KG1 (cell line): ENCODE measurements at regions not wholly inside any gene's neighbourhood (a gene's known extent, or its start where the extent isn't known, plus 50 kb on each side); places are given as distances from the start of the nearest gene placed in this dataset.

Experiments used
- DNase-seq: peaks from one replicate; lab custom pipeline; 2025; lab: John Stamatoyannopoulos, UW

DNA sequence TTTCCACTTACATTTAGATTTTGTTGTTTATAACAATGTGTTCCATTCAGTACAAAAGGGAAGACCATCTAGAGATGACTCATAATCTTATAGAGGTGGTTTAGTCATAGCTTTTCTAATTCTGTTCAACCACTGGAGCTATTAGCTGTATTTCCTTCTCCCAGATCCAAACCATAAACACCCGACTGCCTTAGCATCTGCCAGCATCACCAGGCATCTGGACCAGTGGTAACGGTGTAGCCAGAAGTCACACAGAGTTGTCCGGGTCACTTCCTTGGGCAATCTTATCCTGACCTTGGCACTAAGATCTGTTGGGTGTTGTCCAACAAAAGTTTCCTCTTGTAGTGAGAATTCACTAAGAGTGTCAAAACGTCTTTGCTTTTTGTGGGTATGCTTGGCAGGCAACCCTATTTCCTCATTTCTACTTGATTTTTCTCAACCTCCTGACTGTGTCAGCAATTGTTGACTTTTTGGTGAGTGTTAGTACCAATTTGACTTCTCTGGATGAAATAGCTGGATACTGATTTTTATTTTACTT lies 372.1 kb upstream of the B3GALT2 start:
- peak; percentile 26 for DNase-seq

DNA sequence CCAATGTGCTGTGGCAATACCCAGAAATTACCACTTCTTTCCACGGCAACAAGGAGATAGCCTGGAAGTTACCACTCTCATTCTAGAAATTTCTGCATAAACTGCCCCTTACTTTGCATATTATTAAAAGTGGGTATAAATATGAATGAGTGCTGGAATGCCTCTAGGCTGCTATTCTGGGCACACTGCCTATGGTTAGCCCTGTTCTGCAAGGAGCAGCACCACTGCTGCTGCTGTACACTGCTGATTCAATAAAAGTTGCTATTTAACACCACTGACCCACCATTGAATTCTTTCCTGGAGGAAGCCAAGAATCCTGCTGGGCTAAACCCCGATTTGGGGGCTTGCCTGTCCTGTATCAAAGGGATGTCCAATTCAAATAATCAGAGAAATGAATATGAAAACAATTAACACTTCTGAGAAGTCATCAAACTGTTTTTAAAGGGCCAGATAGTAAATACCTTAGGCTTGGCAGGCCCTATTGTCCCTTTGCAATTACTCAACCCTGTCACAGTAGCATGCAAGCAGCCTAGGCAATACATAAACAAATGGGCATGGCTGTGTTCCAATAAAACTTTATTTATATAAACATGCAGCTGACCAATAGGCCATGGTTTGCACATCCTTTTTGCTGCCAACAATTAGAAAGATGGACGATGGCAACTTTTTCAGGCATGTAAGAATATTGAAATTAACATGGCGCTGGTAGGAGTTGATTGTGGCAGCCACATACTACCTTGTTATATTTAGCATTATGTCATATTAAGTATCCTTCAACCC lies 369.4 kb upstream of the B3GALT2 start:
- DNase-seq: no peak

DNA sequence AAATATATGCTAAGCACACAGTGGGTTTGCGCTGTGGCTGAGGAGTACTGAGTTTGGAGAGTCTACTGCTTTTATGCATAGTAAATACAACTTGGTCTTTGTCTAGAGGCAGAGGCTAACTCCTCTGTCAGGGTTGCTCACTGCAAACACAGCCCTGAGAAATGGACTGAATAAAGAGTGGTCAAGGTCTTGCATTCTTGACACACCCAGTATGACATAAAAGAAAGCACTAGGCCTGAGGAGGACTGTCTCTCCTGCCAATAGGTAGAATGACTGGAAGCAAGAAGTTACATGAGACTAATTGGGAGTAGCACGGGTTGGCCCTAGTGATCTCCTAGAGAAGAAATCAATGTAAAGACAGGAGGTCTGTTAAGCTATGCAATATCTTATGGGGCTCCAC lies 367.2 kb upstream of the B3GALT2 start:
- DNase-seq: no peak

DNA sequence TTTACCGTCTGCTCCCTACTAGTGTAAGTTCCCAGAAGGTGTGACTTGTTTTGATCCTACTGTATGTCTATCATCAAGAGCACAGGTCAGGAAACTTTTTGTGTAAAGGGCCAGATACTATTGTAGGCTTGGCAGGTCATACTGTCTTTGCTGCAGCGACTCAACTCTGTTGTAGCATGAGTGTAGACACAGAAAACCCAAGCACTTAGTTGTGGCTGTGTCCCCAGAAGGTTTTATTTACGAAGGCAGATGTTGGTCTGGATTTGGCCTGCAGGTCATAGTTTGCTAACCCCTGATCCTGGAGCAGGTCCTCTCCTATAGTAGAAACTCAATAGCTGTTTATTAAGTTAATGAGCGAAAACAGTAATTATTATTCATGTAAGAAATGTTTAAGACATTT lies 365.9 kb upstream of the B3GALT2 start:
- DNase-seq: no peak

DNA sequence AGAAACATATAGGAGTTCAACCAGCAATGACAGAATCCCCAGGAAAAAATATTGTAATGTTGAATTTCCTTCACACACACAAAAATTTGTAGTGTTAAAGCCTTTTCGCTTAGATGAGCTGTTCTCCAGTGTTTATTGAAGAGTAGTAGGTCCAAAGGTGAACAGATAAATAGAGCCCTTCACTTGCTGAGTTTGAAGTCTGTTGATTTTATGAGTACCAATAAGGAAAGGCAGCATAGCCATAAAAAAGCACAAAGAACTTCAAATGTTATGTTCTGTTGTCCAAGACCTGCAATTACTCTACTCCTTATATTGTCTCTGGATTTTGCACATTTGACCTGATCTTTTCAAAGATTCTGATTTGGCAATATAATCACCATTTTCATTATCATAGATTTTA lies 362.7 kb upstream of the B3GALT2 start:
- no peak for DNase-seq

DNA sequence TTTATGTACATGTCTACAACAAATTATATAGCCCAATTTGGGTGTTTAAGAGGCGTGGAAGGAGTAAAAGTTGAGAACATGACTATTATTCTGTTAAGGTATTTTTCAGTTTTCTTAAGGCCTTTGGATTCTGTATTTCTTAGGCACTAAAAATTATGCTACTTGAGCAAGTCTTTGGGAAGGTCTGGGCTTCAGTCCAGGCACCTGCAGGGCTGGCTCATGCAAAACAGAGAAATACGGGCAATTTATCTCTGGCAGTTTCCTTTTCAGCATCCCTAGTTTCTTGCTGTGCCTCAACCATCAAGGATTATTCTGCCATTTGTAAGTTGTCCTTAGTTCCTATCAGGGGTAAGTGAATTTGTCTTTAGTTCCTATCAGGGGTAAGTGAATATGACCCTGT lies 358.8 kb upstream of the B3GALT2 start:
- DNase-seq: no peak

DNA sequence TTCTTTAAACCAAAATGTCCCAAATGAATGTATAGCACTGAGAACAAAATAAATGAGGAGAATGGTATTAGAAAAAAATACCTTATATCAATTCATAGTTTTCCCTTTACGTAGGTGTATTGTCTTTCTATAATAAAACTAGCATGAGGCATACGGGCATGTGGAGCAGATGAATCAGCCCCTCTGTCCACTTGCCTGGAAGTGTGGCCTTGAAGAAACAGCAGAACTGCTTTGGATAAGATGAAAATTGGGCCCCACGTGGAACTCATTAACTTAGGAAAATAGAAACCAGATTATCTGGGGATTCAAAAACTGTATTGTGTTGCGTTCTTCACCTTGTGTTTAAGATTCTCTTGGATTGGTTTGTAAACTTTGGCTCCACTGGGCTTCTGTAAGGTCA lies 356.8 kb upstream of the B3GALT2 start:
- DNase-seq: no peak

DNA sequence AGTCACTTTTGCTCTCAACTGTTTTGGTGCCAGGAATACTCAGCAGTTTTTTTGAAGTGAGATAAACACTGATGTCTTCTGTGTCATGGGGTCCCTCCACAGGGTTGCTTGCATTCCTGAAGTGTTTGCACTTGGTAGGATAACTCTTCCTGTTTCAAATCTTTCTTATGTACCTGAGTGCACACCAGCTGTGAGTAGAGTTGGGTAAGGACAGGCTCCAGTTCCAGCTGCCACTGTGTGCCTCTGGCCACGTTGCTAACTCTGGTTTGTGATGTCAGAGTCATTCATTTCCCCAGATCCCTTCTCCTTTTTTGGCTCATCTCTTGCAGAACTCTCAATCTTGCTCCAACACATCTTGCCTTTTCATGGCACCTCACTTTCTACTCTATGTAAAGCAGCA lies 356.3 kb upstream of the B3GALT2 start:
- no peak for DNase-seq

DNA sequence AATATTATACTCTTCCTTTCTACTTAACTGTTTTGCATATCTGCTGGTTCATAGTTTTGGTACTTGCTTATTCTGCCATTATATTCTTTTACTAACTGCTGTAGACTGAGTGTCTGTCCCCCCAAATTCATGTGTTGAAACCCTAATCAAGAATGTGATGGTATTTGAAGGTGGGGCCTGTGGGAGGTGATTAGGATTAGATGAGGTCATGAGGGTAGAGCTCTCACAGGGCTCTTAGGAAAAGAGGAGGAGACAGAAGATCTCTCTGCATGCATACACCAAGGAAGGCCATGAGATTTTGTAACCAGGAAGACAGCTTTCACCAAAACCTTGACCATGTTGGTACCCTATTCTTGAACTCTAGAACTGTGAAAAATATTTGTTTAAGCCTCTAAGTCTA lies 354.1 kb upstream of the B3GALT2 start:
- no peak for DNase-seq

DNA sequence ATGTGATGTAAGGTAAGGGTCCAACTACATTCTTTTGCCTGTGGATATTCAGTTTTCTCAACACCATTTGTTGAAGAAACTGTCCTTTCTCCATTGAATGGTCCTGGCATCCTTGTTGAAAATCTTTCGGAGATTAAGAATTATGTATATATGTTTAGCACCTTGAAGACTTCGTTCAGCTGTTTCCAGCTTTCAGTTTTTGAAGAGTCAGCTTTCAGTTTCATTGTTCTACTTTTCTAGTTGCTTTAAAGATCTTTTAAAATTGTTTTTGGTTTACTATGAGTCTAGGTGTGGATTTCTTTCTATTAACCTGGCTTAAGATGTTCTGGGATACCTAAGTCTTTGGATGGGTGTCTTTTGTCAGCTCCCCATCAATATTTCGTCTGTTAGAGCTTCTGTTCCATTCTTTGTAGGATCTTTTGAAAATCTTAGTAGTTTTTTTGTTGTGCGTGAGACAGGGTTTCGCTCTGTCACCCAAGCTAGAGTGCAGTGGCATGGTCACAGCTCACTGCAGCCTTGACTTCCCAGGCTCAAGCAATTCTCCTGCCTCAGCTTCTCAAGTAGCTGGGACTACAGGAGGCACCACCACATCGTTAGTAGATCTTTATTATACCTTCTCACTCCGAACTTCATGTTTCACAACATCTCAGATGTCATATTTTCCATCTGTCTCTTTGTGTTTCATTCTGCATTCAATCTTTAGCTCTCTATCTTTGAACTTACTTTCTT lies 353.5 kb upstream of the B3GALT2 start:
- DNase-seq: no peak

DNA sequence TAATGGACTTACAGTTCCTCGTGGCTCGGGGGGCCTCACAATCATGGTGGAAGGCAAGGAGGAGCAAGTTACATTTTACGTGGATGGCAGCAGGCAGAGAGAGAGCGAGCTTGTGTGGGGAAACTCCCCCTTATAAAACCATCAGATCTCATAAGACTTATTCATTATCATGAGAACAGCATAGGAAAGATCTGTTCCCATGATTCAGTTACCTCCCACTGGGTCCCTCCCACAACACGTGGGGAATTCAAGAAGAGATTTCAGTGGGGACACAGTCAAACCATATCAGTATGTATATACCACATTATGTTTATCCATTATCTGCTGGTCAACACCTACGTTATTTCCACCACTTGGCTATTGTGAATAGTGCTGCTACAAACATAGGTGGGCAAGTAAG lies 352.3 kb upstream of the B3GALT2 start:
- no peak for DNase-seq

DNA sequence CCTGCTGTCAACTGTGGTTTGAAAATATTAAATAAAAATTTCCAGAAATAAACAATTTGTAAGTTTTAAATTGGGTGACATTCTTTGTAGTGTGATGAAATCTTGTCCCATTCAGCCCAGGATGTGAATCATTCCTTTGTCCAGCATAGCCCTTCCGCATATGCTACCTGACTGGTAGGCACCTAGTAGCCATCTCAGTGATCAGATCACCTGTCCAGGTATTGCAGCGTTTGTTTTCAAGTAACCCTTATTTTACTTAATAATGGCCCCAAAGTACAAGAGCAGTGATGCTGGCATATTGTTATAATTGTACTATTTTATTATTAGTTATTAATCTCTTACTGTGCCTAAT lies 351.6 kb upstream of the B3GALT2 start:
- DNase-seq: no peak

DNA sequence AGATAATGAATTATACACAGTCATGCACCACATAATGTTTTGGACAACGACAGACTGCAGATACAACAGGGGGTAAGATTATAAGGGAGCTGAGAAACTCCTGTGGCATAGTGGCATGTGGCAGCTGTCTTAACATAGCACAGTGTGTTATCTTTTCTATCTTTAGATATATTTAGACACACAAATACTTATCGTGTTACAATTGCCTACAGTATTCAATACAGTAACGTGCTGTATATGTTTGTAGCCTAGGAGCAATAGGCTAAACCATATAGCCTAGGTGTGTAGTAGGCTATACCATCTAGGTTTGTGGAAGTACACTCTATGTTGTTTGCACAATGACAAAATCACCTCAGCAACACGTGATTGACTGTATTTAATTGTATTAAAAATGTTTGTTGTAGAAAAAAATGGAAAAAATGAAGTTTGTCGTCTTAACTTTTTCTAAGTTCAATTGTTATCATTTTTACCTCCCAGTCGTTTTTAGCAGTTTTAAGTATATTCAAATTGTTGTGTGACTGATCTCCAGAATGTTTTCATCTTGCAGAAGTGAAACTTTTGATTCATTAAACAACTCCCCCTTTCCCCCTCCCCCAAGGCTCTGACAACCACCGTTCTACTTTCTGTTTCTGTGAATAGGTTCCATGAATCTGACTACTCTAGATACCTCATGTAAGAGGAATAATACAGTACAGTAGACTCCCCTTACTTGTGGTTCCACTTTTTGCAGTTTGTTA lies 351.0 kb upstream of the B3GALT2 start:
- no peak for DNase-seq

DNA sequence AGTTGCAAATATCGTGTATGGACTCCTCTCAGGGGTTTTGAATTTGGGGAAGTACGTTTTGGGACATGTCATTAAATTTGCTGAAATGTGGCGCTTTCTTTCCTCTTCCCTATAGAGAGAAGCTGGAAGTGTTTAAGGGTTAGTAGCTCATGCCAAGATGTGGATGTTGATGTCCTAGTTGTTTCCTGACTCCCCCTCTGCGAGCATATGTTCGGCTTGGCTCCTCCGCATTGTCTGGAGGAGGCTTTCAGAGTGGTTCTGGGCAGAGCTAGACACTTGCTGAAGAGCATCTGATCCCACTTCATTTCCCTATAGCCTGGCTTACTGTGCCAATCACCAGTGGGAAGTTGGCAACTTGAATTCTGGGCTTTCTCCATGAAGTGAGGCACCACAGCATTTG lies 347.4 kb upstream of the B3GALT2 start:
- no peak for DNase-seq

DNA sequence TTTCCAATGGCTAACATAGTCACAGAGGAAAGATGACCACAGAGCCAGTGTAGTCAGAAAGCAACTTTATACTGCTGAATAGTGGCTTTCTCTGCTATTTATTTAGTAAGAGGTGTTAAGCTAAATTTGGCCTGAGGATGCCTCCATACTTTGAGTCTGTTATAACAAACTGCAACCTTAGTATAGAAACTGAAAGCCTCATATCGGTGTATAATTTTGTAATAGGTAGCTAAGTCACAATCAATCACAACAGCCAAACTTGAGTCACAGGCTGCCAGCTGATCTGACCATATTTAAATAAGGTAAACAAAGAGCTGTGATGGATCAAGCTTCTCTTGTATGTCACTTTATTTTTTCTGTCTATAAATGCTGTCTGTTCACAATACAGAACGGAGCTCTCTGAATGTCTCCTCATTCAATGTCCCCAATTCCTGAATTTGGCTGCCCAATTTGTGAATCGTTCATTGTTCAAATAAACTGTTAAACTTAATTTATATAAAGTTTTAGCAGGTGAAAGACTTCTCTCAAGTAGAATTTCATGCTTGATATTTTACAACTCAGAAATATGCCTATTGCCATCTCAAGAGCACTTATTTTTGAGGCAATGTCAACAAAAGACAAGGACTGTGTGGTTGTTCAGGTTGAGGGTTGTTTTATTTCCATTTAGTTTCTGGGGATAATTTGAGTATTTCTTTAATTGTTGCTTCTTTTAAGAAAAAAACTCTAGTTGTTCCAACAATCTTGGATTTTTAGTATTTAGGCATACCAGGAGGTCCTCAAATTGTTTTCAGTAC lies 339.7 kb upstream of the B3GALT2 start:
- no peak for DNase-seq

DNA sequence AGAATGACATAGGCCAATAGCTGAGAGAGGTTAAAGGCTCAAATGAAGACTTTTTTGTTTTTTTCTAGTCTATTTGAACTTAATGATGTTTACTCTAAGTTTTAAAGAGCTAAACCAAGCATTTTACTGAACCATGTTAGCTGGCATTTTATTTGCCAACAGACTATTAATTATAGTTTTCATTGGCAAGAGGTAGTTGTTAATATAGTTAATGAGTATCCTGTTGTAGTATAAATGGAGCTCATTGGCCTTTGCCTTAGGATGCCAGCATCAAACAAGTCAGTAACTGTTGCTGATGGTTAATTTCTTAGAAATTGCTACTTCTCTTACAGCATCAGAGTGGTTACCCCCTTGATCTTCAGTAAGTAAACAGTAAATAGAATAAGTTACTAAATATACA lies 339.0 kb upstream of the B3GALT2 start:
- DNase-seq: no peak

DNA sequence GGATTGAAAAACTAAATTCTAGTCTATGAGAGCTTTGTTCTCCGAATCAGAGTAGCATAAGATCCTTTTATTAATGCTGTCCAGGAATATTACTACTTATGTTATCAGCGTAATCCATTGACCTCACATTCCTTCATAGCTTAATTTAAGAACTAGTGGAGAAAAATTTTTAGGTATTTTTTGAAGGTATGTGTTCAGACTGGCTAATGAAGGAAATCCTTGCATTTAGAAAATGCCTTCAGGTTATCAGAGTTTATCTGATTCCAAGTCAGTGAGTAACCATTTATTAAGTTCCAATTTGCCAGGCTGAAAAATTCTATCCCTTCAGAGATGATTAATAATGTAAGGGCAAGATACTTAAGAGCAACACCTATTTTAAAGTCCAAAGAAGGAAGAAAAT lies 338.2 kb upstream of the B3GALT2 start:
- no peak for DNase-seq

DNA sequence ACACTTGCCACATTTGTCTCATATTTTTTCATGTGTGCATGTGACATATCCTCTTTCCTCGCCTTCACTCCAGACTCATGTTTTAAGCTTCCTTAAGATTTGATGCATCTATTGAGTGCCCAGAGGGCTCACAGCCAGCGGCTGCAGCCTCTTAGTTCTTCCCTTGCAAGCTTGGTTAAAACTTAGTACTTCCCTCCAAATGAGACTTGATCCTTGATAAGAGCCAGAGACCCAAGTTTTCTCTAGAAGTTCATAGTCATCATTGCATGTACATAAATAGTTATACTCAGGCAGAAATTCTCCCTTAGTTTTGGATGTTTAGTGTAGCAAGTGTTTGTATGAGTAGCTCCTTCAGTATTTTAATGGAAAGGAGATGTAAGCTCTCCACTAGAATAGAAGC lies 337.6 kb upstream of the B3GALT2 start:
- no peak for DNase-seq

DNA sequence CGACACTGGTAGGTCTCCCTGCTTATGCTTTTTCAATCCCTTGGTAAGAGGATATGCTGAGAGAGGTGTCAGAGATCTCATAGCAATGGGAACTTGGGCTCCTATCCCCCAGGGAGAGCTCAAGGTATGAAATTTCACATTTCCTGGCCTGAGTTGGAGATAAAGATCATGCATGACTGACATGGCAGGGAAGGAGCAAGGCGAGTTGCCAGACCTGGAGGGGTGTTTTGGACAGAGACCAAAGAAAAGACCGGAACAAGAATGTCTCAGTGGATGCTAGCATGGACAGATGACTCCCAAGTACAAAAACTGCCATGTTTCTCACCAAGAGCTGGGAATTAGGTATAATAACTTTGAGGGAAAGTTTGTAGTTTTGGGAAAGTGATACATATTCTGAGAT lies 334.1 kb upstream of the B3GALT2 start:
- DNase-seq: no peak

DNA sequence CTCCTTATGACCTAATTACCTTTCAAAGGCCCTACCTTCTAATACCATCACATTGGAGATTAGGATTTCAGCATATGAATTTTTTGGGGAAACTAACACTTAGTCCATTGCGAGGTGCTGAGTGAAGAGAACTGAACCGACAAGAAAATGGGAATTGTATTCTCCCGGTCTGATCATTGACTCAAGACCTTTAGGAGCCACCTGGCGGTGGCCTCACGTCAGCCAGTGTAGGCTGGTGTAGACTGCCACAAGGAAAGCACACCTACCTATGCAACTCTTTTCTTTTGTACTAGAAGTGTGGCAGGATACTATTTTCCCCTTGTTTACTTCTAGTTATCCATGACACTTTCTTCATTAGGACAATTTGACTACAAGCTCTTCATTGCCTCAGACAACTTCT lies 333.5 kb upstream of the B3GALT2 start:
- DNase-seq: no peak

DNA sequence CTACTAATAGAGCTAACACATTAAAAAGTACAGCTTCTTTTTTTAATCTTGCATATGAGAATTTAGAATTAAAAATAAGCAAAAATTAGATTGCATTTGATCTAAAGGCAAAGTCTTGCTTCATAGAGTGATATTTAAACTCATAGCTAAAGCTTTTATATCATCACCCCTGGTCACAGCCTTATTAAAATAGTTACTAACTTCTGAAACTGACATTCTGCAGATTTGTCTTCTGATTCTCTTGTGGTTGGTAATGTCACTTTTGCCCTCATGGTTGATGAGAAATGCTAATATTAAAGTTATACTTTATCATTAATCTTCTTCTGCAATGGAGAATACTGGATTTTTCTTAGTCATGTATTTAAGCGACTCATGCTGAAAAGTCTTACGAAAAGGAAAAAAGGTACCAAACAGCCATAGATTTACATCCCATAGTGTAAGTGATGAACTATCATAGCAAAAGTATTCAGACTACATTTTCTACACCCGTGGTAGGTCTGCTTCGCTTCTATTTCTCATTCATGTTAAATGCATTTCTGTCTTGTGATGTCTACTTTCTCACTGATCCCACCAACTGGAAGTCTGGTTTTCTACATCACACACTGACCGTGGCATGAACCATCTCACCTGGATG lies 330.5 kb upstream of the B3GALT2 start:
- no peak for DNase-seq

DNA sequence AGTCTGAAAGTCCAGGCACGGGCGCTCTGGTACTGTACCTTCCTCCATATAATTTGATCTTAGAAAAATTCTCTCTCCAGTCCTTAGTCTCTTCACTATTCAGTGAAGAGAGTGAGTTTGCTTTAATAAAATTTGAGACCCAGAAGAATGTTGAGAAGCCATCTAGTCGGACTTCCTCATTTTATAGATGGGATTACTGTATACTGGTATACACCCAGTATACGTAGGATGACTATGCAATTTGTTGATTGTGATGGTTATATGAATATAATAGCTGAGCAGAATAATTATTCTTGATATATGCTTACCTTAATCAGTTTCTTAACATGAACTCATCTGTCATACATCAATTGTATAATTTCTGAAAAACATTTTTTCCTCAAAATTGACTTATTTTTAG lies 328.0 kb upstream of the B3GALT2 start:
- DNase-seq: no peak
